Esophagus muscularis mucosa (tissue), 4 donors: ENCODE measurements at regions not wholly inside any gene's neighbourhood (a gene's known extent, or its start where the extent isn't known, plus 50 kb on each side); places are given as distances from the start of the nearest gene placed in this dataset.

Source experiments
- DNase-seq: peaks from one replicate; pipeline ENCODE4 v3.0.0-alpha.2; 2017; ENCODE audit errors: extremely low spot score
- H3K27ac ChIP-seq, 4 donors: fragments of 200-600 bp; sonication (generic); replicated peaks in 1 of 4; 1 replicate in 3 of 4; 2 replicates in 1 of 4; pipeline ENCODE4 v1.5.1; 2016 to 2019; ENCODE audit warnings: mild to moderate bottlenecking in 1 of 4
- H3K27me3 ChIP-seq, 4 donors: fragments of 200-600 bp; sonication (generic); one replicate each; pipeline versions ENCODE4 v1.5.1 to v1.6.0; 2016 to 2019
- H3K36me3 ChIP-seq, 4 donors: fragments of 200-600 bp; sonication (generic); one replicate each; pipeline ENCODE4 v1.5.1; 2016 to 2019
- H3K4me1 ChIP-seq, 4 donors: fragments of 200-600 bp; sonication (generic); one replicate each; pipeline ENCODE4 v1.5.1; 2016 to 2019
- H3K4me3 ChIP-seq, 4 donors: fragments of 200-600 bp; sonication (generic); 1 replicate in 2 of 4; 2 replicates in 2 of 4; pipeline ENCODE4 v1.5.1; 2016 to 2019; ENCODE audit warnings: mild to moderate bottlenecking in 4 of 4, moderate library complexity in 1 of 4
- H3K9me3 ChIP-seq, 4 donors: fragments of 200-600 bp; sonication (generic); 1 replicate in 3 of 4; 2 replicates in 1 of 4; pipeline ENCODE4 v1.5.1; 2016 to 2019
- EP300 ChIP-seq: sonication (generic); formaldehyde crosslinking; IDR thresholded peaks from one replicate; pipeline ENCODE4 v1.6.1; 2017; ENCODE audit warnings: antibody characterized with exemption
- POLR2A ChIP-seq: fragments of 450-650 bp; IDR thresholded peaks from one replicate; pipeline ENCODE4 v1.6.1; 2017; ENCODE audit warnings: antibody characterized with exemption, moderate library complexity, mild to moderate bottlenecking, low read depth
- POLR2AphosphoS5 ChIP-seq, 2 donors: sonication (generic); formaldehyde crosslinking; IDR thresholded peaks; one replicate each; pipeline ENCODE4 v1.6.1; 2017; ENCODE audit warnings: antibody characterized with exemption in 2 of 2
- WGBS: methylation state at CpG from one replicate; pipeline ENCODE4 v1.1.5; 2018; 5-methylcytosine and 5-hydroxymethylcytosine counted together
- intact Hi-C: fragments of 100-400 bp; cut with DNase I; formaldehyde crosslinking; loops from one replicate; pipeline ENCODE4 v1.15.1; 2023
- TF ChIP-seq, protein P1 (sequence below), 3 experiments: fragments of 200-600 bp in 2 of 3; fragments of 450-650 bp in 1 of 3; sonication (generic) in 2 of 3; IDR thresholded peaks; one replicate each; pipeline ENCODE4 v1.5.1; 2017 to 2019; ENCODE audit warnings: antibody characterized with exemption in 3 of 3, mild to moderate bottlenecking in 2 of 3, moderate library complexity in 1 of 3

DNA sequence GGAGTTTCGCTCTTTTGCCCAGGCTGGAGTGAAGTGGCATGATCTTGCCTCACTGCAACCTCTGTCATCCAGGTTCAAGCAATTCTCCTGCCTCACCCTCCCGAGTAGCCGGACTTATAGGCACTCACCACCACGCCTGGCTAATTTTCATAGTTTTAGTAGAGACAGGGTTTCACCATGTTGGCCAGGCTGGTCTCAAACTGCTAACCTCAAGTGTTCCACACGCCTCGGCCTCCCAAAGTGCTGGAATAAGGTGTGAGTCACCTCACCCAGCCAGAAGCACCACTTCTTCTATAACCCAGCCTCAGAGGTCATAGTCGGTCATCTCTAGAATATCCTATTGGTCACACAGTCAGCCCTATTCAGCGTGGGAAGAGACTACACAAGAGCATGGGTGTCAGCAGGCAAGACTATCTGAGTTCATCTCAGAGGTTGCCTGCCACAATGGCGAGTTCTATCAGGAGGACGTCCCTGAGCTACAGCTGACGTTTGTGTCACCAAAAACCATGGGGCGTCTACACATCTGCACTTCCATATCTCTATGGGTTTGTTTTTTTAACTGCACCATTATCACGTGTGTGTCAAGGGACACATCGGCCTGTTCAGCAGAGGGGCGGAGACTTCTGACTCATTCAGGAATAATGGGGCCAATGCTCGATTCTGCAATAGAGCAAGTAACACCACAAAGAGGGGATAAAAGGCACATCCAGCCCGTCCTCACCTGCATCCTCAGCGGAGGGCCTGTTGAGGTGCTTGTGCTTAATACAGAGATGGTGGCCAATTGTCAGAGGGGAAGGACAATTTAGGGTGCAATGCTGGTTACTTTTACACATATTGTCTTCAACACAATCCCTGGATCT, 256.3 kb upstream of the IRF2BP2 start:
- intact Hi-C loops: no loop called here

DNA sequence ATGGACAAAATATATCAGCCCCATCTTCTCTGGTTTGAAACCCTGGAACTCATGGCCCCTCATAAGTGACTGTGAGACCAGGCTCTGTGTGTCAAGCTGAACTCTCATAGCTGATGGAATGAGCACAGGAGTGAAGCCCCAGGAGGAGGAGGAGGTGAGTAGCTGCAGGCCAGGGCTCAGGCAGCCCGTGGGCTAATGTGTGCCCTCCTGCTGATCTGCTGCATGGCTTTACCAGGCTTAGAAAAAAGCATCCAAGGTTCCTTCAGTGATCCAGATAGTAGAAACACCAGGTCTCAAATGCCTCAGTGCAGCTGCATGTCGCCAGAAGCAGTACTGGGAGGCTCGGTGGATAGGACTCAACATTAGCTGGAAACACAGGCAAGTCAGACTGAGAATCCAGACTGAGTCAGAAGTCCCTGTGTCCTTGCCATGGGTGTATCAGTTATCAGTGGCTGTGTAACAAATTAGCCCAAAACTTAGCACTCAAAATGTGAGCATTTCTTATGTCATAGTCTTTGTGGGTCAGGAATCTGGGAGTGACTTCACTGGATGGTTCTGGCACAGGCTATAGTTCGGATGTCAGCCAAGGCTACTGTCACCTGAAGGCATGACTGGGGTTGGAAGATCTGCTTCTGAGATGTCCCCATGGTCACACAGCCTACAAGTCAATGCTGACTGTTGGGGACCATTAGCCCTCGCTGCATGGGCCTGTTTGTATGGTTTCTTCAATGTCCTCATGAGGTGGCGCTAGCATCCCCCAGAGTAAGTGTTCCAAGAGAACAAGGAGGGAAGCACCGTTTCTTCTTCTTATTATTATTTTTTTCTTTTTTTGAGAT, 255.4 kb upstream of the IRF2BP2 start:
- TF ChIP-seq POLR2A (no peak), POLR2AphosphoS5 (IDR thresholded peaks at IDR 0.05) (no peak)
- TF ChIP-seq, protein P1, sequence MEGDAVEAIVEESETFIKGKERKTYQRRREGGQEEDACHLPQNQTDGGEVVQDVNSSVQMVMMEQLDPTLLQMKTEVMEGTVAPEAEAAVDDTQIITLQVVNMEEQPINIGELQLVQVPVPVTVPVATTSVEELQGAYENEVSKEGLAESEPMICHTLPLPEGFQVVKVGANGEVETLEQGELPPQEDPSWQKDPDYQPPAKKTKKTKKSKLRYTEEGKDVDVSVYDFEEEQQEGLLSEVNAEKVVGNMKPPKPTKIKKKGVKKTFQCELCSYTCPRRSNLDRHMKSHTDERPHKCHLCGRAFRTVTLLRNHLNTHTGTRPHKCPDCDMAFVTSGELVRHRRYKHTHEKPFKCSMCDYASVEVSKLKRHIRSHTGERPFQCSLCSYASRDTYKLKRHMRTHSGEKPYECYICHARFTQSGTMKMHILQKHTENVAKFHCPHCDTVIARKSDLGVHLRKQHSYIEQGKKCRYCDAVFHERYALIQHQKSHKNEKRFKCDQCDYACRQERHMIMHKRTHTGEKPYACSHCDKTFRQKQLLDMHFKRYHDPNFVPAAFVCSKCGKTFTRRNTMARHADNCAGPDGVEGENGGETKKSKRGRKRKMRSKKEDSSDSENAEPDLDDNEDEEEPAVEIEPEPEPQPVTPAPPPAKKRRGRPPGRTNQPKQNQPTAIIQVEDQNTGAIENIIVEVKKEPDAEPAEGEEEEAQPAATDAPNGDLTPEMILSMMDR (IDR thresholded peaks at IDR 0.05): no peak
- 100% methylated on average over 7 of the region's 7 CpGs for WGBS

More for the DNA sequence above, 256.3 kb upstream of the IRF2BP2 start:
- H3K27ac ChIP-seq: peak overlapping the region in 2 of 4 donors; percentile 62 to 65
- H3K4me1 ChIP-seq: peaks cover 35 to 67% (median 56%) of the 10 kb centered on the region in 4 donors
- TF ChIP-seq, protein P1 (IDR thresholded peaks at IDR 0.05): no peak
- TF ChIP-seq POLR2A (no peak), POLR2AphosphoS5 (IDR thresholded peaks at IDR 0.05) (peak; percentile 40 to 46), EP300 (no peak)
- 85% methylated on average over 18 of the region's 18 CpGs for WGBS
- no peak for DNase-seq
- no peaks in the 10 kb centered on the region for H3K9me3 ChIP-seq
- no peaks in the 10 kb centered on the region for H3K27me3 ChIP-seq
- no peaks in the 10 kb centered on the region for H3K36me3 ChIP-seq
- H3K4me3 ChIP-seq: no peak overlapping the region

DNA sequence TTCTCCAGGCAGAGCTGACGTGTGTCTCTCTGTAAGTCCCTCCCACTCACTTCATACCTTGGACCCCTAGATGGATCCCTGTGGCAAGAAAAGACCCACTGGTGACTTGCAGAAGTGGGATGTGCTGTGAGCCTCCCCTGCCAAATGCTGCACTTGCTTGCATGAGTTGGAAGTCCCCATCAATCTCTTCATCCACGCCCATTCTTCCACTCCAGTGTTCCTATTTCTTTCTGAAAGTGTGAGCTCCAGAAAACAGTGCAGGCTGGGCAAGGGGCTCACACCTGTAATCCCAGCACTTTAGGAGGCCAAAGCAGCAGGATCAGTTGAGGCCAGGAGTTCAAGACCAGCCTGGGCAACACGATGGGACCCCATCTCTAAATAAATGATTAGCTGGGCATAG, 254.1 kb upstream of the IRF2BP2 start:
- Histone ChIP-seq H3K27ac (peak overlapping the region in 3 of 4 donors; percentile 73 to 76 (median 75)), H3K9me3 (no peaks in the 10 kb centered on the region), H3K4me1 (peaks cover 28 to 48% (median 46%) of the 10 kb centered on the region in 4 donors), H3K36me3 (no peaks in the 10 kb centered on the region), H3K4me3 (no peak overlapping the region), H3K27me3 (no peaks in the 10 kb centered on the region)
- TF ChIP-seq EP300 (no peak), POLR2AphosphoS5 (IDR thresholded peaks at IDR 0.05) (no peak), POLR2A (no peak)
- TF ChIP-seq, protein P1 (IDR thresholded peaks at IDR 0.05): no peak
- DNase-seq: no peak
- intact Hi-C loops: no loop called here
- 84% methylated on average over 3 of the region's 3 CpGs for WGBS

More for the DNA sequence above, 255.4 kb upstream of the IRF2BP2 start:
- Histone ChIP-seq H3K4me3 (no peak overlapping the region), H3K4me1 (peaks cover 33 to 59% (median 51%) of the 10 kb centered on the region in 4 donors), H3K27me3 (no peaks in the 10 kb centered on the region), H3K36me3 (no peaks in the 10 kb centered on the region), H3K9me3 (no peaks in the 10 kb centered on the region), H3K27ac (peak overlapping the region in 1 of 4 donors; percentile 65)
- DNase-seq: no peak
- intact Hi-C loops: no loop called here

DNA sequence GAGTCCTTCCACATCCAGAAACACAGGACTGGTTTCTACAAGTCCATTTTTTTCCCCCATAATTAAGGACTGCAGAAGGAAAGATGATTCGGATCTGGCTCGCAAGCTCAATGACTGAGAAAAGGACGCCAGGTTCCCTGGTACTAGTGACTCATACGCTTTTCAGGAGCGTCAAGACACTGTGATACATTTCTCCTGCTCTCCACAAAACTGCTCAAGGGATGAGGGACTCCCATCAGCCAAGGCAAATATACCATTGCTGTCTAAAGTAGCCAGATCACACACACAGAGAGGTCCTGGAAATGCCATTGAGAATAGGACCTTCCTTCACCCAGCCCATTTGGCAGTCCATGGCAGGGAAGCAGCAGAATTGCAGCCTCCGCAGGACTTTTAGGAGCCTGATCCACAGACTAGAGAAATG, 253.6 kb upstream of the IRF2BP2 start:
- Histone ChIP-seq H3K4me1 (peaks cover 28 to 48% (median 46%) of the 10 kb centered on the region in 4 donors), H3K4me3 (no peak overlapping the region), H3K27me3 (no peaks in the 10 kb centered on the region), H3K36me3 (no peaks in the 10 kb centered on the region), H3K9me3 (no peaks in the 10 kb centered on the region), H3K27ac (peak overlapping the region; percentile 71 to 76 (median 74))
- no peak for DNase-seq
- intact Hi-C loops: no loop called here
- 70% methylated on average over 6 of the region's 6 CpGs for WGBS
- TF ChIP-seq, protein P1 (IDR thresholded peaks at IDR 0.05): no peak
- TF ChIP-seq EP300: no peak
- TF ChIP-seq POLR2AphosphoS5 (IDR thresholded peaks at IDR 0.05): peak in 1 of 2 donors; percentile 40
